Breast epithelium (tissue), 4 donors: ENCODE measurements at regions not wholly inside any gene's neighbourhood (a gene's known extent, or its start where the extent isn't known, plus 50 kb on each side); places are given as distances from the start of the nearest gene placed in this dataset.
"Not testable (repeated sequence)": the region's sequence is repeated elsewhere in the genome, so short reads cannot be mapped to it uniquely, and the experiment has no call there.

Source experiments
- DNase-seq, 2 donors: peaks; one replicate each; pipeline ENCODE4 v3.0.0-alpha.2; 2019; ENCODE audit warnings: low spot score in 2 of 2
- H3K27ac ChIP-seq, 2 donors: fragments of 200-600 bp; sonication (generic) in 1 of 2; one replicate each; pipeline ENCODE4 v1.5.1; 2016 to 2019; ENCODE audit warnings: mild to moderate bottlenecking in 1 of 2
- H3K27me3 ChIP-seq, 2 donors: fragments of 200-600 bp; sonication (generic) in 1 of 2; one replicate each; pipeline versions ENCODE4 v1.5.1 to v1.6.0; 2017 to 2019; ENCODE audit warnings: control low read depth in 1 of 2, mild to moderate bottlenecking in 1 of 2
- H3K36me3 ChIP-seq: fragments of 200-600 bp; one replicate; pipeline ENCODE4 v1.5.1; 2019
- H3K4me1 ChIP-seq, 2 donors: fragments of 200-600 bp; sonication (generic); one replicate each; pipeline ENCODE4 v1.5.1; 2016 to 2019; ENCODE audit warnings: control low read depth in 1 of 2
- H3K4me3 ChIP-seq, 3 donors: fragments of 200-600 bp; sonication (generic); 1 replicate in 2 of 3; 2 replicates in 1 of 3; pipeline ENCODE4 v1.5.1; 2016 to 2019; ENCODE audit warnings: mild to moderate bottlenecking in 3 of 3, moderate library complexity in 2 of 3
- H3K9me3 ChIP-seq, 2 donors: fragments of 200-600 bp; sonication (generic) in 1 of 2; one replicate each; pipeline ENCODE4 v1.5.1; 2016 to 2019; ENCODE audit warnings: control low read depth in 1 of 2
- CTCF ChIP-seq, 3 donors: fragments of 450-650 bp; IDR thresholded peaks; one replicate each; pipeline ENCODE4 v1.5.1; 2016 to 2017; ENCODE audit warnings: antibody characterized with exemption in 3 of 3, mild to moderate bottlenecking in 3 of 3, moderate library complexity in 3 of 3
- POLR2A ChIP-seq: fragments of 450-650 bp; IDR thresholded peaks from one replicate; pipeline ENCODE4 v1.6.1; 2016; ENCODE audit warnings: antibody characterized with exemption, mild to moderate bottlenecking, moderate library complexity
- POLR2AphosphoS5 ChIP-seq, 3 donors: sonication (generic); formaldehyde crosslinking; IDR thresholded peaks; one replicate each; pipeline ENCODE4 v1.6.1; 2017; ENCODE audit warnings: antibody characterized with exemption in 3 of 3
- intact Hi-C: fragments of 100-400 bp; cut with DNase I; formaldehyde crosslinking; loops from one replicate; pipeline ENCODE4 v1.15.1; 2023; ENCODE audit warnings: low total_unique reads

DNA sequence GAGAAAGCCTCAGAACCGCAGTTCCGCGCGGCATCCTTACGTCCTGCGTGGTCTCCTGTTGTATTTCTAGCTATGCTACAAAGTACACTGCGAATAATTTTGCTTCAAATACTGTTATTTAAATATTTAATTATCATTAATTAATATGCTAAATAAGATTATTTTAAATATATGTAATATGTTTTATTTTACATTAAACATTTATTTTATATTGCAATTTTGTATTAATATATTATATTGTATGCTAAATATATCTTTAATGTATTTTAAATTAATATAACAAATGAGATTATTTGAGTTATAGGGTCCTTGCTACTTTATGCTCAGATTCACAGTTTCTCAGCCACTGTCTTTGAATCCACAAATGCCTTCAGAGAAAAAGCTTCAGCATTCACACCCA, 436.7 kb downstream of the BRD1 start:
- Histone ChIP-seq H3K36me3 (no peaks in the 10 kb centered on the region), H3K9me3 (peaks cover 0 to 4% of the 10 kb centered on the region in 2 donors), H3K4me3 (no peak overlapping the region), H3K4me1 (no peaks in the 10 kb centered on the region), H3K27ac (no peak overlapping the region), H3K27me3 (peaks cover 0 to 25% of the 10 kb centered on the region in 2 donors)
- intact Hi-C loops: no loop called here
- DNase-seq: no peak
- no peak for TF ChIP-seq POLR2AphosphoS5 (IDR thresholded peaks at IDR 0.05)
- no peak for TF ChIP-seq CTCF (IDR thresholded peaks at IDR 0.05)
- TF ChIP-seq POLR2A: no peak

DNA sequence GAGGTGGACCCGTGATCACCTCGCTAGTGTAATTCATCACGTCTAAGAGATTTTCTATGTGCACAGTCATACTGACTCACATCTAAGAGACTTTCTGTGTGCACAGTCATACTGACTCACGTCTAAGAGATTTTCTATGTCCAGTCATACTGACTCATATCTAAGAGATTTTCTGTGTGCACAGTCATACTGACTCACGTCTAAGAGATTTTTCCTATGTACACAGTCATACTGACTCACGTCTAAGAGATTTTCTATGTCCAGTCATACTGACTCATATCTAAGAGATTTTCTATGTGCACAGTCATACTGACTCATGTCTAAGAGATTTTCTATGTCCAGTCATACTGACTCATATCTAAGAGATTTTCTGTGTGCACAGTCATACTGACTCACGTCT, 443.8 kb downstream of the BRD1 start:
- H3K4me1 ChIP-seq, H3K4me3 ChIP-seq, H3K27ac ChIP-seq, intact Hi-C loops, H3K36me3 ChIP-seq, H3K9me3 ChIP-seq, DNase-seq: not testable (repeated sequence)
- peaks cover 0 to 29% of the 10 kb centered on the region in 2 donors for H3K27me3 ChIP-seq

DNA sequence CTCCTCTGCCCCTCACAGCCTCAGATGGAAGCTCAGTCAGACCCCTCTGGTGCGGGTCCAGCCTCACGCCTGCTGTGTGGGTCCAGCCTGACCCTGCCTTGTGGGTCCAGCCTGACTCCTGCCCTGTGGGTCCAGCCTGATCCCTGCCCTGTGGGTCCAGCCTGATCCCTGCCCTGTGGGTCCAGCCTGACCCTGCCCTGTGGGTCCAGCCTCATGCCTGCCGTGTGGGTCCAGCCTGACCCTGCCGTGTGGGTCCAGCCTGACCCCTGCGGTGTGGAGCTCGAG, 445.3 kb downstream of the BRD1 start:
- Histone ChIP-seq H3K27ac (no peak overlapping the region), H3K4me3 (no peak overlapping the region), H3K27me3 (peaks cover 0 to 44% of the 10 kb centered on the region in 2 donors), H3K9me3 (no peaks in the 10 kb centered on the region), H3K36me3 (no peaks in the 10 kb centered on the region), H3K4me1 (no peaks in the 10 kb centered on the region)
- DNase-seq: peak in 1 of 2 donors; percentile 25
- intact Hi-C loops: no loop called here
- no peak for TF ChIP-seq POLR2A
- no peak for TF ChIP-seq CTCF (IDR thresholded peaks at IDR 0.05)
- TF ChIP-seq POLR2AphosphoS5 (IDR thresholded peaks at IDR 0.05): no peak

GRCh38 chr22:49381595-49382450, 445.9 kb downstream of the BRD1 start:
- no peaks in the 10 kb centered on the region for H3K36me3 ChIP-seq
- no peak overlapping the region for H3K27ac ChIP-seq
- no peaks in the 10 kb centered on the region for H3K4me1 ChIP-seq
- H3K9me3 ChIP-seq: no peaks in the 10 kb centered on the region
- peak in 1 of 2 donors; percentile 45 for DNase-seq
- H3K4me3 ChIP-seq: no peak overlapping the region
- intact Hi-C loops: no loop called here
- peaks cover 0 to 50% of the 10 kb centered on the region in 2 donors for H3K27me3 ChIP-seq
- TF ChIP-seq POLR2AphosphoS5 (IDR thresholded peaks at IDR 0.05): no peak
- TF ChIP-seq CTCF (IDR thresholded peaks at IDR 0.05): no peak
- no peak for TF ChIP-seq POLR2A

DNA sequence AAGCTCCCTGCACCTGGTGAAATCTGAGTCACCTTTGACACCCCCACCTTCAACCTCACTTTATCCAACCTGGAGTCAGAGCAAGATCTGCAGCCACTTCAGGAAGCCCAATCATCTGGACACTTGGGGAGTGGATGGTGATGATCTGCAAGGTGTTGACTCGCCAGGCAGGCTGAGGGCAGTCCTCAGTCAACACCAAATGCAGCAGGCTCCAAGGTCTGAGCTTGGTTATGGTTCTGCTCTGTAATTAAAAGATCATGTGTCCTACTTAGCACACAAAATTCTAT, 446.9 kb downstream of the BRD1 start:
- peaks cover 0 to 55% of the 10 kb centered on the region in 2 donors for H3K27me3 ChIP-seq
- DNase-seq: no peak
- H3K9me3 ChIP-seq: no peaks in the 10 kb centered on the region

More for the DNA sequence above, 446.9 kb downstream of the BRD1 start:
- Histone ChIP-seq H3K27ac (no peak overlapping the region), H3K4me3 (no peak overlapping the region), H3K36me3 (no peaks in the 10 kb centered on the region), H3K4me1 (no peaks in the 10 kb centered on the region)
- intact Hi-C loops: no loop called here
- TF ChIP-seq CTCF (IDR thresholded peaks at IDR 0.05) (no peak), POLR2AphosphoS5 (IDR thresholded peaks at IDR 0.05) (no peak), POLR2A (no peak)
